Lower leg skin (tissue), 4 donors: ENCODE measurements at regions not wholly inside any gene's neighbourhood (a gene's known extent, or its start where the extent isn't known, plus 50 kb on each side); places are given as distances from the start of the nearest gene placed in this dataset.

Experiments
- DNase-seq, 2 donors: peaks; one replicate each; pipeline ENCODE4 v3.0.0-alpha.2; 2019; ENCODE audit warnings: low spot score in 2 of 2
- H3K4me3 ChIP-seq: fragments of 200-600 bp; sonication (generic); 2 replicates; pipeline ENCODE4 v1.5.1; 2017; ENCODE audit warnings: mild to moderate bottlenecking, low read depth; ENCODE audit not compliant: poor library complexity, severe bottlenecking
- POLR2A ChIP-seq, 2 donors: fragments of 450-650 bp; IDR thresholded peaks; one replicate each; pipeline ENCODE4 v1.6.1; 2016 to 2017; ENCODE audit warnings: antibody characterized with exemption in 2 of 2, mild to moderate bottlenecking in 1 of 2, moderate library complexity in 1 of 2
- WGBS, 2 donors: methylation state at CpG; one replicate each; pipeline ENCODE4 v1.1.5; 2018; 5-methylcytosine and 5-hydroxymethylcytosine counted together
- intact Hi-C: fragments of 100-400 bp; cut with DNase I; formaldehyde crosslinking; loops from one replicate; pipeline ENCODE4 v1.15.0; 2023; ENCODE audit warnings: low total_unique reads
- TF ChIP-seq, protein P1 (sequence below), 3 donors: fragments of 450-650 bp; IDR thresholded peaks; one replicate each; pipeline ENCODE4 v1.5.1; 2016; ENCODE audit warnings: antibody characterized with exemption in 3 of 3, mild to moderate bottlenecking in 3 of 3, moderate library complexity in 2 of 3

DNA sequence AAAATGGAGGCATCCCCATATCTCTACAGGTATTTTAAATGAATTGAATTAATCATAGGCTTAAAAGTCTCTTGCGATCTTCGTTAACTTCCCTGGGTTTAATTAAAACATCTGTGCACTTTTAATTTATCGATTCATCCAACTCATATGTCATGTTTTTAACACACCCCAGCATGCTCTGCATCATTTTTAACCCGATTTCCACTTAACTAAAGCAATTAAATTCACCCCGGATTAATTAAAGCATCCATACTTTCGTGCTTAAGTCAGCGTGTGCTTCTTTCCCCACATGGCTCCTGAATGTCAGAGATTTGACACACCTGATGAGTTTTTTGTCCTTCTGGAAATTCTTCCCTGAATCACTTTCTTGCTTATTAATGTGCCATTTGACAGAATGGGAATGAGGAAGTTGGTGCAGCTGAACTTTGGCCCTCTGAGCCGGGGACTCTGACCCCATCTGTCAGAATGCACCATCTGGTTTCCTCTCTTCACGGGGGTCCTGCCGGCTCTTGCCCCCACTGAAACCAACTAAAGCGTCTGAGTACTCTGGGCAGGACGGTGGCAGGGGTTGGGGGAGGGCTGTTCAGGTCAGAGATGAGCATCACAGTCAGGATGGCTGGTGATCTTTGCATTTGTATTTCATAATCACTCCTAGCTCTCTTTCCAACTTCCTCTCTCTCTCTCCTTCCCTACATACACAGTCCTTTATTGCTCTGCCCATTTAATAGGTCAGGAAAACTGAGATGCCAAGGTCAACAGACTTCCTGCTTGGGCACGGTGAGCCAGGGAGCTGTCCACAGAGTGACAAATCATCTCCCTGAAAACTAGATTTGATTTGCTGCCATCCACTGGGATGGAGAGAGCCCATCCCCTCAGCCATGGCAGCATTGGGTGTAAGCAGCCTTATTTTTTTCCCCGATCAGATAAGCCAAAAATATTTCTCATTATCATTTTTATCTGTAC lies 180.3 kb upstream of the WWC1 start:
- TF ChIP-seq, protein P1, sequence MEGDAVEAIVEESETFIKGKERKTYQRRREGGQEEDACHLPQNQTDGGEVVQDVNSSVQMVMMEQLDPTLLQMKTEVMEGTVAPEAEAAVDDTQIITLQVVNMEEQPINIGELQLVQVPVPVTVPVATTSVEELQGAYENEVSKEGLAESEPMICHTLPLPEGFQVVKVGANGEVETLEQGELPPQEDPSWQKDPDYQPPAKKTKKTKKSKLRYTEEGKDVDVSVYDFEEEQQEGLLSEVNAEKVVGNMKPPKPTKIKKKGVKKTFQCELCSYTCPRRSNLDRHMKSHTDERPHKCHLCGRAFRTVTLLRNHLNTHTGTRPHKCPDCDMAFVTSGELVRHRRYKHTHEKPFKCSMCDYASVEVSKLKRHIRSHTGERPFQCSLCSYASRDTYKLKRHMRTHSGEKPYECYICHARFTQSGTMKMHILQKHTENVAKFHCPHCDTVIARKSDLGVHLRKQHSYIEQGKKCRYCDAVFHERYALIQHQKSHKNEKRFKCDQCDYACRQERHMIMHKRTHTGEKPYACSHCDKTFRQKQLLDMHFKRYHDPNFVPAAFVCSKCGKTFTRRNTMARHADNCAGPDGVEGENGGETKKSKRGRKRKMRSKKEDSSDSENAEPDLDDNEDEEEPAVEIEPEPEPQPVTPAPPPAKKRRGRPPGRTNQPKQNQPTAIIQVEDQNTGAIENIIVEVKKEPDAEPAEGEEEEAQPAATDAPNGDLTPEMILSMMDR (IDR thresholded peaks at IDR 0.05) = no peak
- no peak for TF ChIP-seq POLR2A (IDR thresholded peaks at IDR 0.05)
- no peak for DNase-seq
- intact Hi-C loops = no loop called here
- H3K4me3 ChIP-seq = no peak overlapping the region
- 50 to 51% methylated on average over 14 of the region's 14 CpGs for WGBS, 2 donors

DNA sequence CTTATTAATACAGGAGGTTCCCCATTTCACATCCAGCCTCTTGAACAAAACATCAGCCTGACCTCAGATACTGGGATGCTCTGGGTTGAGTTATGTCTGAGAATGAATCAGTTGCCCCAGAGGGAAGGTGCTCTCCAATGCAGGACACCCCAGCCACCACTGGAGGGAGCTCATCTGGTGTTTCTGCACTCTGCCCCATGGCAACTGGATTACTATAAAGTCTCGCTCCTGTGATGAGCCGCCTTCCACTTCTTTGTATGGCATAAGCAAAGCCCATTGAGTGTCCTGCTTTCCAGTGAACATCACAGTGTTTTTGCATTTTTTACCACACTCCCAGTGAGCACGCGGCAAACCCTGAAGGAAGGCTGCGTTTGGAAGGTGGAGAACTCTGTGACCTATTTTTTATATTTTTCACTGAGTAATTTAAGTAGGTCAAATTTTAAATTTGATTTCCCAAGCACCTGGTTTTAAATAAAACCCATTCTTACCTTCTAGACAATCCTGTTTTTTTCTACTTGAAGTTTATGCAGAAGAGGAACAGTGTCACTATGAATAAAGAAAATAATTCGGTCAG lies 176.9 kb upstream of the WWC1 start:
- no peak overlapping the region for H3K4me3 ChIP-seq
- intact Hi-C loops = no loop called here
- TF ChIP-seq, protein P1 (IDR thresholded peaks at IDR 0.05) = no peak
- TF ChIP-seq POLR2A (IDR thresholded peaks at IDR 0.05) = no peak
- peak in 1 of 2 donors; percentile 16 for DNase-seq
- 84 to 87% methylated on average over 6 of the region's 6 CpGs for WGBS, 2 donors

DNA sequence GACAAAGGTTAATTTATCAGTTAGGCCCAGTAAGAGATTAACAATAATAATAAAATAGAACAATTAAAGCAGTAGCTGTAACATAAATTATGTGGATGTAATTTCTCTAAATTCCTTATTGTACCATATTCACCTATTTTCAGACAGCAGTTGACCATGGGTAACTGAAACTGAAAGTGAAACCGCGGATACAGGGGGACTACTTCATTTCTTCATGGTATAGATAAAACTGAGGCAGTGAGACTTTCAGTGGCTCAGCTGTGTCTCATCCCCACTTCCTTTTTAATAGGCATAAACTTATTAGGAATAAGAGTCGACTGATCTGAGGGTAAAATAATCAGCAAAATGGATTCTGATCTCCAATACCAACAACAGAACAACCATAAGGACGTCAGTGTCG lies 174.0 kb upstream of the WWC1 start:
- intact Hi-C loops = no loop called here
- H3K4me3 ChIP-seq = no peak overlapping the region
- 93 to 96% methylated on average over 5 of the region's 5 CpGs for WGBS, 2 donors
- DNase-seq = no peak
- TF ChIP-seq, protein P1 (IDR thresholded peaks at IDR 0.05) = no peak
- no peak for TF ChIP-seq POLR2A (IDR thresholded peaks at IDR 0.05)

DNA sequence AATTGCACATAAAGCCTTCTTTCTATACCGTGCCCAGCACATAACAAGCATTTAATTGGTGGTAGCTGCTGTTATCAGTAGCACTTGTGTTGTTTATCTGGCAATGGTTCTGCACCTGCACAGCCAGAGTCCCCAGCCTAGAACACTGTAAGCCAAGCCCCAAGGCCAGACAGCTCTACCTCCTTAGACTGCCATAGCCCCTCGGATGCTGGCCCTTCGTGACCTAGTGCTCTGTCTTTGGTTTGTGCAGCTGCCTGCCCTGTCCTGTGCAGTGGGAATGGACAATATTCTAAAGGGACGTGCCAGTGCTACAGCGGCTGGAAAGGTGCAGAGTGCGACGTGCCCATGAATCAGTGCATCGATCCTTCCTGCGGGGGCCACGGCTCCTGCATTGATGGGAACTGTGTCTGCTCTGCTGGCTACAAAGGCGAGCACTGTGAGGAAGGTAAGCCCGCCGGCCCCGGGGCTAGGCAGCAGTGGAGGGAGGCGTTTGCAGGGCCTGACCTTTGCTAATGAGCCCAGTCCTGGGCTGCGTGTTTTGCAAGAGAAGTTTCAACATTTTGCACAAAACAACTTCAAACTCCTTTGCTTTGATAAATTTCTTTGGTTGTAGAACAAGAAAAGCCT lies 173.3 kb upstream of the WWC1 start:
- intact Hi-C loops = no loop called here
- TF ChIP-seq, protein P1 (IDR thresholded peaks at IDR 0.05) = no peak
- TF ChIP-seq POLR2A (IDR thresholded peaks at IDR 0.05) = no peak
- DNase-seq = no peak
- WGBS, 2 donors = 76 to 81% methylated on average over 16 of the region's 16 CpGs
- no peak overlapping the region for H3K4me3 ChIP-seq

DNA sequence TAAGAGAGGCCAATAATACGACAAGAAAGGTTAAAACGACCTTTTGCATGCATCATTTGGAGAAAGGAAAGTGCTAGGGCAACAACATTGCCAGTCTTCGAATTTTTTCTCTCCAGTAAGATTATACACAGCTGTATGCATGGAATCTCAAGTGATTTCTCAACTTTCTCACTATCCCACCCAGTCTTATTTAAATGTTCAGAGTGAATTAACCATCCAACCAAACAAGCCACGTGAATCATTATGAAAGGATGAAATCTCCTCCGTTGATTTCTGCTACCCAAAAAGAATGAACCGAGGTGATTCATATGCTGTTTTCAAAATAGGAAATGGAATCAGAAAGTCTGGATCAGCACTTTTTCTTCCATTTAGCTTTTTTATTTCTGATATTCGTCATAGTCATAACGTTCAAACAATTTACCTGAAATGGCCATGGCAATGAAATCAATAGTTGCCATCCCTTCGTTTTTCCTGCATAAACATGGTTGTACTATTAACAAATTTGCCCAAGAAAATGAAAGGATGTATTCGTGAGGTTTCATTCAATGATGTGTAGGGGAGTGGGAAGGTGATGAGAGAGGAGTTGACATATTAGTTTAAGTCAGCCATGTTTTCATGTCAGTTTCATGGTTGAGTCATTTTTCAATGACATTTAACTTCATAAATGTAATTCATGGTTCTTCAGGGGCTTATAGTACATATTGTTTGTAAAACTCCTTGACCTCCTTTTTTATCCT lies 170.9 kb upstream of the WWC1 start:
- WGBS, 2 donors = 75 to 78% methylated on average over 10 of the region's 10 CpGs
- H3K4me3 ChIP-seq = no peak overlapping the region
- DNase-seq = no peak
- intact Hi-C loops = no loop called here
- no peak for TF ChIP-seq POLR2A (IDR thresholded peaks at IDR 0.05)
- TF ChIP-seq, protein P1 (IDR thresholded peaks at IDR 0.05) = no peak
